Stomach (tissue), 8 donors: ENCODE measurements at regions not wholly inside any gene's neighbourhood (a gene's known extent, or its start where the extent isn't known, plus 50 kb on each side); places are given as distances from the start of the nearest gene placed in this dataset.

Experiments
- DNase-seq, 2 donors: peaks; one replicate each; pipeline versions ENCODE4 v3.0.0 to v3.0.0-alpha.2; 2013 to 2019
- H3K27ac ChIP-seq, 5 donors: fragments of 200-600 bp in 4 of 5; sonication (generic) in 4 of 5; one replicate each; pipeline ENCODE4 v1.5.1; 2013 to 2019; ENCODE audit warnings: mild to moderate bottlenecking in 1 of 5, moderate library complexity in 1 of 5
- H3K27me3 ChIP-seq, 3 donors: fragments of 200-600 bp; sonication (generic); one replicate each; pipeline ENCODE4 v1.5.1; 2017 to 2019; ENCODE audit warnings: mixed run types in 1 of 3
- H3K36me3 ChIP-seq, 4 donors: fragments of 200-600 bp; sonication (generic); 1 replicate in 3 of 4; 2 replicates in 1 of 4; pipeline ENCODE4 v1.5.1; 2016 to 2019
- H3K4me1 ChIP-seq, 4 donors: fragments of 200-600 bp; sonication (generic); one replicate each; pipeline ENCODE4 v1.5.1; 2016 to 2019
- H3K4me3 ChIP-seq, 4 donors: fragments of 200-600 bp; sonication (generic) in 3 of 4; one replicate each; pipeline ENCODE4 v1.5.1; 2016 to 2019; ENCODE audit warnings: mild to moderate bottlenecking in 1 of 4
- H3K9me3 ChIP-seq, 4 donors: fragments of 200-600 bp; sonication (generic); one replicate each; pipeline ENCODE4 v1.5.1; 2016 to 2019
- EP300 ChIP-seq: sonication (generic); formaldehyde crosslinking; IDR thresholded peaks from one replicate; pipeline ENCODE4 v1.6.1; 2017; ENCODE audit warnings: antibody characterized with exemption
- POLR2A ChIP-seq, 4 donors: fragments of 450-650 bp; IDR thresholded peaks; one replicate each; pipeline ENCODE4 v1.6.1; 2016; ENCODE audit warnings: antibody characterized with exemption in 4 of 4, control low read depth in 2 of 4, mild to moderate bottlenecking in 1 of 4, moderate library complexity in 1 of 4
- POLR2AphosphoS5 ChIP-seq, 3 donors: sonication (generic); formaldehyde crosslinking; IDR thresholded peaks; one replicate each; pipeline ENCODE4 v1.6.1; 2016; ENCODE audit warnings: antibody characterized with exemption in 3 of 3
- WGBS, 5 donors: extraction: QIAGEN DNeasy Blood & Tissue Kit in 3 of 5; methylation state at CpG; one replicate each; pipeline versions ENCODE4 v1.1.5 to v1.1.7; 2013 to 2018; 5-methylcytosine and 5-hydroxymethylcytosine counted together
- intact Hi-C: fragments of 100-400 bp; cut with DNase I; formaldehyde crosslinking; loops from one replicate; pipeline ENCODE4 v1.15.1; 2023; ENCODE audit warnings: low total_unique reads
- TF ChIP-seq, protein P1 (sequence below), 7 experiments: fragments of 450-650 bp in 4 of 7; fragments of 200-600 bp in 3 of 7; sonication (generic) in 3 of 7; IDR thresholded peaks; one replicate each; pipeline ENCODE4 v1.5.1; 2016 to 2019; ENCODE audit warnings: antibody characterized with exemption in 7 of 7, control low read depth in 2 of 7, mild to moderate bottlenecking in 1 of 7
- donor health status: healthy with polysubstance abuse.
- donor health status: Bipolar disorder and iron deficiency.
- donor health status: healthy.

DNA sequence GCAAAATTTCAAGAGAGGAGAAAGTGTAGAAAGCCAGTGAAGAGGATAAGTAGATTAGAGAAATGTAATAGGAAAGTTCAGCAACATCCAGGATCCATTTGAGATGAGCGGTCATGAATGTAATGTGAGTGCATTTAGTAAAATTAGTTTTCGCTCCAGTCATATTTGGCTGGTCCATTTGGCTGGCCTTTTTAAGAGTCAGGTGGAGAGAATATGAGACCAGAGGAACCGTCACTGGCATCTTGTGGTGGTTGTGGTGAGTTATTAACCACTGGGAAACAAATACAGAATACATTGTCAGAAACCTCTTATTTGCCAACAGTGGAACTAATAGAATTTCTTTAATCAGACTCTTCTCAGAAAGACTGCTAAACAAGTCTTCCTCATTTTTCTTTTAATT lies 1064.3 kb upstream of the CDH2 start:
- H3K27me3 ChIP-seq: no peaks in the 10 kb centered on the region
- no peaks in the 10 kb centered on the region for H3K4me1 ChIP-seq
- no peak overlapping the region for H3K4me3 ChIP-seq
- H3K27ac ChIP-seq: no peak overlapping the region
- intact Hi-C loops: no loop called here
- 75 to 88% (median 77%) methylated on average over 3 of the region's 3 CpGs for WGBS, 5 donors
- no peak for DNase-seq
- TF ChIP-seq EP300 (no peak), POLR2AphosphoS5 (IDR thresholded peaks at IDR 0.05) (no peak), POLR2A (IDR thresholded peaks at IDR 0.05) (no peak)
- TF ChIP-seq, protein P1, sequence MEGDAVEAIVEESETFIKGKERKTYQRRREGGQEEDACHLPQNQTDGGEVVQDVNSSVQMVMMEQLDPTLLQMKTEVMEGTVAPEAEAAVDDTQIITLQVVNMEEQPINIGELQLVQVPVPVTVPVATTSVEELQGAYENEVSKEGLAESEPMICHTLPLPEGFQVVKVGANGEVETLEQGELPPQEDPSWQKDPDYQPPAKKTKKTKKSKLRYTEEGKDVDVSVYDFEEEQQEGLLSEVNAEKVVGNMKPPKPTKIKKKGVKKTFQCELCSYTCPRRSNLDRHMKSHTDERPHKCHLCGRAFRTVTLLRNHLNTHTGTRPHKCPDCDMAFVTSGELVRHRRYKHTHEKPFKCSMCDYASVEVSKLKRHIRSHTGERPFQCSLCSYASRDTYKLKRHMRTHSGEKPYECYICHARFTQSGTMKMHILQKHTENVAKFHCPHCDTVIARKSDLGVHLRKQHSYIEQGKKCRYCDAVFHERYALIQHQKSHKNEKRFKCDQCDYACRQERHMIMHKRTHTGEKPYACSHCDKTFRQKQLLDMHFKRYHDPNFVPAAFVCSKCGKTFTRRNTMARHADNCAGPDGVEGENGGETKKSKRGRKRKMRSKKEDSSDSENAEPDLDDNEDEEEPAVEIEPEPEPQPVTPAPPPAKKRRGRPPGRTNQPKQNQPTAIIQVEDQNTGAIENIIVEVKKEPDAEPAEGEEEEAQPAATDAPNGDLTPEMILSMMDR (IDR thresholded peaks at IDR 0.05): no peak
- H3K9me3 ChIP-seq: peaks cover 0 to 9% (median 3%) of the 10 kb centered on the region in 4 donors
- H3K36me3 ChIP-seq: no peaks in the 10 kb centered on the region

DNA sequence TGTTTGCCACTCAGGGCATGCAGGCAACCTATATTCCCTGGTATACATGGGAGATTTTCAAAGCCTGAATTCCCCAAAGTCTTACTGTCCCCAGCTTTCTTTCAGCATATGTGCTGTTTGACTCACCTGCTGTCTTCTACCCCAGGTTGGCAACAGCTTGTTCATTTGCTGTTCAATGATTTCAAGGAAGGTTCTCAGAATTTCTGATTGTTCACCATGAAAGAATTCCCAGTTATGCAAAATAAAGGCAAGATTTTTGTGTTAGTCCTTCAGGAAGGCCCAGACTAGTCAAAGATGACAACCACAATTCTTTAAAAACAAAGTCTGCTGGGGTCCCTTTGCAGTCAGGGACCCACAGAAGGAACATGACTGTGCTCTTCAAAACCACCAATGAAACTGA lies 1057.8 kb upstream of the CDH2 start:
- no peak for TF ChIP-seq POLR2A (IDR thresholded peaks at IDR 0.05)
- TF ChIP-seq EP300: no peak
- TF ChIP-seq, protein P1 (IDR thresholded peaks at IDR 0.05): no peak
- TF ChIP-seq POLR2AphosphoS5 (IDR thresholded peaks at IDR 0.05): no peak
- Histone ChIP-seq H3K9me3 (peaks cover 0 to 23% (median 4%) of the 10 kb centered on the region in 4 donors), H3K27ac (no peak overlapping the region), H3K36me3 (no peaks in the 10 kb centered on the region), H3K27me3 (no peaks in the 10 kb centered on the region), H3K4me1 (no peaks in the 10 kb centered on the region), H3K4me3 (no peak overlapping the region)
- no peak for DNase-seq
- intact Hi-C loops: no loop called here

DNA sequence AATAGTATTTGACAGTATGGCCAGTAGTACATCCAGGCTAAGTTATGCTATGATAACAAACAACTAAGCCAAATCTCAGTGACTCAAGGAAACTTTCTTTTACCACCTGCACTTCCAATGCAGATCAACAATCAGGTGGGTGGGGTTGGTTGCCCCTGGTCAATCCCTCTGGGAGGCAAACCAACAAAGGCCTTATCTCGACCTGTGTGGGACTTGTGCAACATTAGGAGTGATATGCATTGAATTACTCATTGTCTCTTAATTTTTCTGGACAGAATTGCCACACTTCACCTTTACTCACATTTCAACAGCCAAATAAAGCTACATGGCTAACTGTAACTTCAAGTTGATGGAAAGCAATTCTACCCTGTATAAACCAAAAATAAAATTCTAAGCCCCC lies 1049.3 kb upstream of the CDH2 start:
- H3K27me3 ChIP-seq: no peaks in the 10 kb centered on the region
- DNase-seq: peak in 1 of 2 donors; percentile 16
- no peak overlapping the region for H3K4me3 ChIP-seq
- peaks cover 0 to 8% (median 0%) of the 10 kb centered on the region in 4 donors for H3K9me3 ChIP-seq
- intact Hi-C loops: no loop called here
- H3K27ac ChIP-seq: no peak overlapping the region
- WGBS, 5 donors: 18 to 52% (median 26%) methylated on average over 1 of the region's 1 CpG
- H3K4me1 ChIP-seq: no peaks in the 10 kb centered on the region
- TF ChIP-seq EP300 (no peak), POLR2A (IDR thresholded peaks at IDR 0.05) (no peak), POLR2AphosphoS5 (IDR thresholded peaks at IDR 0.05) (no peak)
- TF ChIP-seq, protein P1 (IDR thresholded peaks at IDR 0.05): no peak
- H3K36me3 ChIP-seq: no peaks in the 10 kb centered on the region

DNA sequence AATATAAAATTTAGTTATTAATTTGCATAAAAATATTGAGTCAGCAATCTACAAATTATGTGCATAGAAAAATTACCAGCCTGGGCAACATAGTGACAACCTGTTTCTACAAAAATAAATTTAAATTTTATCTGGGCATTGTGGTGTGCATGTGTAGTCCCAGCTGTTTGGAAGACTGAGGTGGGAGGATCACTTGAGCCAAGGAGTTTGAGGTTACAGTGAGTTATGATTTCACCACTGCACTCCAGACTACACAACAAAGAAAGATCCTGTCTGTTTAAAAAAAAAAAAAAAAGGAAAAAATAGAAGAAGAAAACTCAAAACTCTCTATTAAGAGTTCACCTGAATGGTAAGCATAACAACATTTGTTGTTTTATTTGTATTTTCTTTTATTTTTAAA lies 1048.4 kb upstream of the CDH2 start:
- Histone ChIP-seq H3K4me1 (no peaks in the 10 kb centered on the region), H3K27me3 (no peaks in the 10 kb centered on the region), H3K36me3 (no peaks in the 10 kb centered on the region), H3K9me3 (peaks cover 0 to 2% (median 0%) of the 10 kb centered on the region in 4 donors), H3K4me3 (no peak overlapping the region), H3K27ac (no peak overlapping the region)
- DNase-seq: no peak
- TF ChIP-seq POLR2AphosphoS5 (IDR thresholded peaks at IDR 0.05) (no peak), POLR2A (IDR thresholded peaks at IDR 0.05) (no peak), EP300 (no peak)
- TF ChIP-seq, protein P1 (IDR thresholded peaks at IDR 0.05): no peak
- intact Hi-C loops: no loop called here
